ENCODE measurements at regions not wholly inside any gene's neighbourhood (a gene's known extent, or its start where the extent isn't known, plus 50 kb on each side); places are given as distances from the start of the nearest gene placed in this dataset.

DNA sequence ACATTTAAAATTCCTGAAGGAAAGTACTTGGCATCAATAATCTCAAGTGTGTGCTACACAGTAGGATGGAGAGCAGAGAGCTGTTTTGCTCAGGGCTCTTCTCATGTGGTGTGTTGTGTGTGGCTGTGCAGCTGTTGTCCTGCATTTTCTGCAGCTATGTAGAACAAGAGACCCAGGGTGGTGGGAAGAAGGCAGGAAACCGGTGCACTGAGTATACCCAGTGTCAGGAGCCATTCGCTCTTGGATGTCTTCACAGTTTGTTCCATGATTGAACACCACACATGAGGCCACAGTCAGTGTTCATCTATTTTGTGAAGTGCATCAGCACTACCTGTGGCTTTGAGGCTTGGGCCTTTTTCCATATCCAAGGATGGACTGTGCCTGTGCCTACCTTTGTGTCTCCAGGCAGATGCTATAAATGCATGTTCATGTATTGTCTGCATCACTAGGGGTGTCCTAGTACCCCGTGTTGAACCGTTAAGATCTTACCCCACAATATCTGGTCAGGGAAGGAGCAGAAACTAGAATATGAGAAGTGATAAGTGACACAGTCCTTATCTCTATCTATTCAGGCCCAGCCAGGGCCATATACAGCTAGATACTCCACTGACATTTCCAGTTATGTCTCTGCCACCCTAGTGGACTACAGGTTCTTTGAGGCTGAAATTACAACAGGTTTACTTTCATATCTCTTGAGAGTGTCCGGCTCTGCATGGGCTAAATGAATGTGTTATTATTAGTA lies 194.3 kb downstream of the NR2F2 start:
- DNase-seq (ENCODE audit: low read depth in 2 of 2), result no peak

DNA sequence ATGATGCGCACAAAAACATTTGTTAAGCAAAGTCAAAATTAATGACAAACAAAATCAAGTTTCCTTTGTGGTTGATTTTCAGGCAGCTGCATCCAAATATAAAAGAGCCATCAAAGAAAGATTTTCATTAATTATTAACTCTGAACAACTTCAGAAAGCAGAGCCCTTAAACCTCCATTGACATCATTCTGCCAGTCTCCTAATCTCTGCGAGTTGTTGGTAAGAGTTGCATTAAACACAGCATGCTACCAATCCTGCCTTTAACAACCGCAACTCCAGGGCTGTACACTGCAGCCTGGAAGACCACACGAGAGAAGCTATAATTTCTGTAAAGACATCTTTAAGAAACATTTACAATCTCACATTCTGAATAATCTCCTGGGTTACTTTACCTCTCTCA lies 204.6 kb downstream of the NR2F2 start:
- DNase-seq (ENCODE audit: low read depth in 2 of 2), result no peak

DNA sequence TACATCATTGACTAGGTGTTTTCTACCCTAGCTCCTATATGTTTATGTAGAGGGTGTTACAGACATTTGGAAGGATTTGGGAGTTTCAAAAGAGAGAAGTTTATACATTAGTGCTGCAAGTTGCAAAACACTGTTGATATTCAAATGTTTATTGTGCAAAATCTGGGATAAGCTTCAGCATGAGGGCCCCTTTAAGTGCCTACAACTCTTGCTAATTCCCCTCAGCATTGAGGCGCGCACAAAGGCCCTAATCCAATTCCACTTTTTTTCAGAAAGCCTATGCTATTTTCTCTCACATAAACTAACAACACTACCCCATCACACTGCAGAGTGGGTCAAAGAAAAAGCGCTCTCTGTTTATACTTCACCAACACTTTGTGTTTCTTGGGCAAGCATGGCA lies 208.0 kb downstream of the NR2F2 start:
- DNase-seq (ENCODE audit: low read depth in 2 of 2), result no peak

GRCh38 chr15:96540283-96540682 lies 209.8 kb downstream of the NR2F2 start:
- DNase-seq (ENCODE audit: low read depth in 2 of 2), result no peak

DNA sequence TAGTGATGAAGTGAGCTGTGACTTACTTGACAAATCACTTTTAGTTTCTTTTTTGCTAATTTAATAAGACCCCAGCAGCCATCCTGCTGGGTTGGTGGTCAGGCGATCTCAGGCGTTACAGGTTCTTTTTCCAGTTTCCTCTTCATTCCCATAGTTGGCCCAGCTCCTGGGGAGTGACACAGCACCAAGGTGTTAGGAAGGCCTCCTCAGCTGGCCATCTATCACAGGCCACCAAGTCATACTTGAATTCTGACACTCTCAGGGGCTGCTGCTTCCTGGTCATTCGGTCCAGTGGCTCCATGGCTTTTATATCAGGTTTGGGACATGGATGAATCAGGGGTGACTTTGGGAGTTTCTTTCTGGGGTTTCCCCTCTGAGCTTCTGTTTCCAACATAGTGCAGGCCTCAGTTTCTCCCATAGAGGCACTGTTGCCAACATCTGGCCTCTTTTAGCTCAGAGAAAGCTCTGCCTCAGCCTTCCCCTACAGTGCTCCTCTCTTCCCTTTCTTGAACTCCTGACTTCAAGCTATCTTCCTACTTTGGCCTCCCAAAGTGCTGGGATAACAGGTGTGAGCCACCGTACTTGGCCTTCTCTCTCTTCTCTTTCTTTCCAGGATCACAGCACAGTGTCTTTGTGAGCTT lies 211.8 kb downstream of the NR2F2 start:
- DNase-seq (ENCODE audit: low read depth in 2 of 2), result no peak

DNA sequence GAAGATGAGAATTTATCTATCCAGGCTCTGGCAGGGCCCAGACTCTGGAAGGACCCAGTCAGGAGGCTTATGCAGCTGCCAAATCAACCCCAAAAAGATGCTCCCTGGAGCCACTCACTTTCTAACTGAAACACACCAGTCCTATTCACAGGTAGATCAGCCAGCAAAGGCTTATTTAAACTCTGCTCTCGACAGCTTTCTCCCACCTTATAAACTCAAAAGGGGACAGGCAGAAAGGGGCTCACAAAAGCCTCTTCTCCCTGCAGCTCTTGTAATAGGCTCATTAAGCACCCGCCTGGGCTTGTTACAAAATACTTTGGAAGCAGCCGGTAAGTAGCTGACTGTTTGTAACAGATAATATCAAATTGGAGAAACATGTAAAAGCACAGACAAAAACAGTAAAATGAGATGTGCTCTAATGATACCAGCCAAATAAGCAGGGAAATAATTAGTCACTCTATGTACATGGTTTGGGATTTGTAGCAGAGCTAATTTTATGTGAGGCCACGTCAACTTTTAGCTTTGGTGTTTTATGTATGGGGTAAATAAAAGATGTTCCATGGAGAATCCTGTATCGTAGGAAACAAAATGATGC lies 213.8 kb downstream of the NR2F2 start:
- DNase-seq (ENCODE audit: low read depth in 2 of 2), result no peak

- DNase-seq (ENCODE audit: low read depth in 2 of 2), result no peak
Observed at GRCh38 chr15:96549136-96549535, 218.6 kb downstream of the NR2F2 start.

- DNase-seq (ENCODE audit: low read depth in 2 of 2), result no peak
Observed at GRCh38 chr15:96551196-96551595, 220.7 kb downstream of the NR2F2 start.

GRCh38 chr15:96551722-96552121 lies 221.2 kb downstream of the NR2F2 start:
- DNase-seq (ENCODE audit: low read depth in 2 of 2), result no peak

DNA sequence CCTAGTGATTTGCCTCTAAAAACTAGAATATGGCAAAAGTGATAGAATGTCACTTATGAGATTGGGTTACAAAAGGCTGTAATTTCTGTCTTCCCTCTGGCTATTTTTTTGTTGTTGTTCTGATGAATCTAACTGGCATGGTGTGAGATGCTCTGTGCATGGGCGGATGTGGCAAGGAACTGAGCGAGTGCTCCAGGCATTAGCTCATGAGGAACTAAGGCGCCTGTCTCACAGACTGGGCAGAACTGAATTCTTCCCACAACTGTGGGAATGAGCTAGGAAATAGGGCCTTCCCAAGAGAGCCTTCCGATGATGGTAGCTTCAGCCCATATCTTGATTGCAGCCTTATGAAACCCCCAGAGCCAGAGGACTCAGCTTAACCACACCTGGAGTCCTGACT lies 222.5 kb downstream of the NR2F2 start:
- DNase-seq (ENCODE audit: low read depth in 2 of 2), result no peak

DNA sequence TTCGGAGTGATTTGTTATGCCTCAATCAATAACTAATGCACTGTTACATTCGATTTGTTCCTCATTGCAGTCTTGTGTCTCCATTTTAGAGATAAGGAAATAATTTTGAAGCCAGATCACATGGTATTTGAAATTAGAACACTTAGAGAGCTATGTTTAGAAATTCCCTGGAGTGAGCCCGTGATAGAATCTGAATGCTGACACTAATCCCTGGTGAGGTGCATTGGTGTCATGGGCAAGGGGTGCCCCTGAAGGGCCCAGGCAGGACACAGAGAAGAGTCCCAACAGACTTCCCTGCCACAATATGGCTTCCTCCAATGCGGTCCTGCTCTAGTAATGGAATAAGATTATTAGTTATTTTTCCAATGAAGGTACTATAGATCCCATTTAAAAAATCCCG lies 223.0 kb downstream of the NR2F2 start:
- DNase-seq (ENCODE audit: low read depth in 2 of 2), result no peak

DNA sequence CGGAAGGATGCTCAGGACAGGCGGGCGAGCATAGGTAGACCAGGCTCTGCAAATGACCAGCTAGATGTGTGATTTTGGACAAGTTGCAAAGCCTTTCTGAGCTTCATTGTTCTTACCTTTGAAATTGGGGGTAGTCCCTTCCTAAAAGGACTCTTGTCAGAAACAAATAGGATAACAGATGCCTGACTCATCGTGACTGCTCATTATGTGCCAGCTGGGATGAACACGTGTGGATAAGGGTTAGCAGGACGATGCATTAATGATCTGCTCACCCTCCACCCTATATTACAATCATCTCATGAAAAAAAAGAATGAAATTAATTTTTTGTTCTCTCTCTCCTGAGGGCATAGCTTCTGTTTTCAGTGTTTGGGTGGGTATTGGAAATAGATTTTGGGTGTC lies 223.4 kb downstream of the NR2F2 start:
- DNase-seq (ENCODE audit: low read depth in 2 of 2), result no peak

- no peak for DNase-seq (ENCODE audit: low read depth in 2 of 2)
Observed at GRCh38 chr15:96554541-96554940, 224.0 kb downstream of the NR2F2 start.

GRCh38 chr15:96559087-96559486 lies 228.6 kb downstream of the NR2F2 start:
- DNase-seq (ENCODE audit: low read depth in 2 of 2), result no peak

- no peak for DNase-seq (ENCODE audit: low read depth in 2 of 2)
Observed at GRCh38 chr15:96559631-96560030, 229.1 kb downstream of the NR2F2 start.

GRCh38 chr15:96560246-96560895 lies 229.9 kb downstream of the NR2F2 start:
- no peak for DNase-seq (ENCODE audit: low read depth in 2 of 2)

DNA sequence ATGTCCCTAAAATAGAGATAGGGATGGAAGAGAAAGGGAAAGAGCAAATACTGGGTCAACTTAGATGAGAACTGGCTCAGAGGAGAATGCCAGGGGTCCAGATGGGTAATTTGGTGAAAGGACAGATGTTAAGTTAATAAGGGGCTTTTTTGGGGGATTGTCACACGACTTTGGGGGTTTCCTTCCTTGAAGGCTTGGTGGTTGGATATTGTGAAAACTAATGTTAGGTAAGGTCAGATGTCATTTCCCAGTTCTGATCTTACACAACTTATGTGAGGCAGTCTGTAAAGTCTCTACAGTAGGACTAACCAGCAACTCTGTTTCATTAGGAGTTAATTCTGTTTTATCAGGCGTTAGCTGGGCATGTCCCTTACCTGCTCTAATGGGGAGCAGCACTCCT lies 231.1 kb downstream of the NR2F2 start:
- DNase-seq (ENCODE audit: low read depth in 2 of 2), result no peak

DNA sequence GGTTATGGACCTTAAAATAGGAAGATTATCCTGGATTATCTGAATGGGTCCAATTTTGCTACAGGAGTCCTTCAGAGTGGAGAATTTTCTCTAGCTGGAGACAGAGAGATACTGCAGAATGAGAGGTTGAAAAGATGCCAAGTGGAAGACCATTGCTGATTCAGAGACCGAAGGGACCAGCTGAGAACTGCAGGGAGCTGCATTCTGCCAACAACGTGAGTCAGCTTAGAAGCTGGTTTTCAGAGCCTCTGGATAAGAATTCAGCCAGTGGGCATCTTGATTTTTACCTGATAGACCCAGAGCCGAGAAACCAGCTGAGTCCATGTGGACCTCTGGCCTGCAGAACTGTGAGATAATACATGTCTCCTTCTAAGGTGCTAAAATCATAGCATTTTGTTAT lies 234.0 kb downstream of the NR2F2 start:
- DNase-seq (ENCODE audit: low read depth in 2 of 2), result no peak

DNA sequence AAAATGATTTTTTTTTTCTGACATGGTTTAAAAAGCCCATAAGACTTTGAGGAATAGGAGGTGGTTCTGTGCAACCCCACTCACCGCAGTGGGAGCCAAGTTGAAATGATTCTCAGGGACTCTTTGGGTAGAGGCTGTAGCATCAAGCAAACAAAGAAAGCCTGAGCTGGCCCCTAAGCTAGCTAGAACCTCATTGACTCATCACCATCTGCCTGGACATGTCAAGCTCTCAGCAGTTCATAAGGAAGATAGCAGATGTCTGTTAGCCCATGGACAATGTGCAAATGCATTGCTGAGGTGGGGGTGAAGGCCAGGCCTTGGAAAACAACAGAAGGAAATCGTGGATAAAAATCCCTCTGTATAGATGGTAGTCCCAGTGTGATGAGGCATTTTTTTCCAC lies 234.8 kb downstream of the NR2F2 start:
- DNase-seq (ENCODE audit: low read depth in 2 of 2), result no peak

DNA sequence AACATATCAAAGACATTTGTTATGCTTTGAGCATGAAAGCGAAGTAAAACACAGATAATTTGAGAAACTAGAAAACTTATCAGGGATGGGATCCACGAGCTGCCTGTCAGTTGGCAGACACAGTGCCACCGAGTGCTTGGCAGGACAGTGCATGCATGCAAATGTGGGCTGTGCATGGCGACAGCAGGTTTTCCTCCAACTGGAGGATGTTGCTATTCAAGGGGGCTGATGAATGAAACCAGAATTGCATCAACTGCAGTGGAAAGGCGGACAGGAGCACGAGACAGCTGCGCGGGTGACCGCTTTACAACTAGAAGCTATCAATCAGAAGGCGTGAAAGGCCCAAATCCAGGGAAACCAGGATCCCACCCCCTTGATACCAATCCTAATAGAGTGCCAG lies 244.3 kb downstream of the NR2F2 start:
- no peak for DNase-seq (ENCODE audit: low read depth in 2 of 2)

GRCh38 chr15:96576596-96576995 lies 246.1 kb downstream of the NR2F2 start:
- no peak for DNase-seq (ENCODE audit: low read depth in 2 of 2)

DNA sequence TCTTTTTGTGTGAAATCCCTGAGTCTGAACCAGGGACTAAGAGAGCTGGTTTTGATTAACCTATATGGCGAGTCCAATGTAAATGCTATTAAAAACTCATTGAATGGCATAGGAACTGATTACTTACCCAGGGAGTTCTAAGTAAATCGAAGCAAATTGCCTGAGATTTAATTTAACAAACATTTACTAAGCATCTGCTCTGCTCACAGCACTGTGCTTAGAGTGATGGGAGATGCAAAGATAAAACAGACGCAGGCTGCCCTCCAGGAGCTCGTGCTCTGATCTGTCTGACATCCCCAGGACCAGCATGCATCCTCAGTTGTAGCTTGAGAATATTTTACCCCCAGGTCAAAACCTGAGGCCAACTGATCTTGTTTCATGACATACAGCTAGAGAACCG lies 247.9 kb downstream of the NR2F2 start:
- no peak for DNase-seq (ENCODE audit: low read depth in 2 of 2)

- no peak for DNase-seq (ENCODE audit: low read depth in 2 of 2)
Observed at GRCh38 chr15:96581371-96581770, 250.9 kb downstream of the NR2F2 start.
